Fibroblast of skin of back (primary cell): ENCODE measurements at regions not wholly inside any gene's neighbourhood (a gene's known extent, or its start where the extent isn't known, plus 50 kb on each side); places are given as distances from the start of the nearest gene placed in this dataset.
"Not testable (repeated sequence)": the region's sequence is repeated elsewhere in the genome, so short reads cannot be mapped to it uniquely, and the experiment has no call there.

Experiments
- DNase-seq: peaks from one replicate; pipeline ENCODE4 v3.0.0-alpha.2; 2013

DNA sequence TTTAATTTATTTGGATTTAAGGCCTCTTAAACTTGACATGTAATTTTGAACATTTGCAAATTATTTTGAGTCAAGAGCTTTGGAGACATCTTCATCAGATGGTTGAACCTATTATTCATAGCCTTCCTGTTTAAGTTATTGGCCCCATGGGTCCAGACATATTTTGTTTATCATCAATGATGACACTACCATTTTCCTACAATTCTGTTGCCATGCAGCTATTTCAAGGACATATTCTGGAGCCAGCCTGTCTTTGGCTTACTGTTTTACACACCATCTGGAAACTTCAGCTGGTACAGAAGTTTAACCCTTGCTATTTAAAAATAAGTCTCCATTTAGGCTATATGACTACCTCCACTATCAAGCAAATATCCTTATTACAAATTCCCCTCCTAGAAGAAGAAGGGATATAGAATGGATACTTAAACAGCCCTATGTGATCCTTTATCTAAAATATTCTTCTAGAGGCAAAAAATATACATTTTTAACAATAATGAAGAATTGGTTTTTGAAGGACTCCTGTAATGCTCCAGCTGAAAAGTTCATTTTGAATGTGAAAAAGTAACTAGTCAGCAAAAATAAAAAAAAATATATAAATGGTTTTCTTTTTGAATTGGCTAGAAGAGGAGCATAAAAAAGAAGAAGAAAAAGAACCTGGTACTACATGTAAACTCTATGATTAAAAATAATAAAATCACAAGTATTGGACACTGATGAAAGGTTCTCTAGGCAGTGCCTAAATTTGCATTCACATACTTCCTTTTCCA, 544.0 kb upstream of the HS3ST5 start:
- DNase-seq = no peak

DNA sequence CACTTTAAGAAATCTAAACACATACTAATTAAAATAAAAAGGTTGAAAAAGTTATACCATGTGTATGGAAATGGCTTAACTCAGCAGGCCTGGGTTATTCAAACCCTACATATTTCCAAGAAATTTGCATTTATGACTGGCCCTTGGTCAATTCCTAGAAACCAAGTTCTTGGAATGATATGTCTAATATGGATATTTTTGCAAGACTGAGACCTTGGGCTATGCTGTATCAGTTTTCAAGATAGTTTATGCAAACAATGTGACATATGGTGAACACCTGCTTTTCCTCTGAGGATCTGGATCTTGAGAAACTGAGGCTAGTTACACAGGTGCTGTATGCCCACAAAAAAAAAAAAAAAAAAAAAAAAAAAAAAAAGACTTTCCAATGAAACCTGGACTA, 536.9 kb upstream of the HS3ST5 start:
- no peak for DNase-seq

DNA sequence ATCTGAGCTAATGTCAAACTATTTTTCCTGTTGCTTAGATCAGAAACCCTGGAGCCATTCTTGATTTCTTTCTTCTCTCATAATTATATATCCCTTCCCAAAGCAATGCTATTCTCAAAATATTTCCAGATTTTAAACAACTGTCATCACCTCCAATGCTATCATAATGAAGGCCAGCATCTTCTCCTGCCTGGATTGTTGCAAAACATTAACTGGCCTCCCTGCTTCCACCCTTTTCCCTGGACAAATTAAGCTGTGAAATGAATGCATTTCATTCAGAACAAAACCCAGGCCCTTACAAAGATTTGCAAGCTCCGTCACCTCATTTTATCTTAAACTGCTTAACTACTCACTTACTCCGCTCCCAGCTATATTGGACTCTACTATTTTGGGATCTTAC, 535.3 kb upstream of the HS3ST5 start:
- DNase-seq = no peak

DNA sequence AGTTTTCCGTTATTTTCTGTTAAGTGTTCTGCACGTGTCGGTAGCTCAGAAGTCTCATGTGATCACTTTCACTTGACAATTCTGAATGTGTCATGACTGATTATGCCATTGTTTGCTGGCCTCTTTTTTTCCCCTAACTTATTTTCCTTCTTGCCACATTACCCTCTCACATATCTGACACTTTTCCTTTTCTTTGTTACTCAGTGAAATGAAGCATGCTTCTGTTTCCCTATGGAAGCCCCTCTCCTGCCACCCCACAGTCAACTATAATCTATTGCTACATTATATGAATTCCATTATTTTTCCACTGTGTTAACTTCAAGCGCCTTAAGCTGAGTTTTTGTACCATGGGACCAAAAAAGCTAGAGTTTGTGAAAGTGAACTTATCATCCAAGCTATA, 531.6 kb upstream of the HS3ST5 start:
- DNase-seq = no peak

DNA sequence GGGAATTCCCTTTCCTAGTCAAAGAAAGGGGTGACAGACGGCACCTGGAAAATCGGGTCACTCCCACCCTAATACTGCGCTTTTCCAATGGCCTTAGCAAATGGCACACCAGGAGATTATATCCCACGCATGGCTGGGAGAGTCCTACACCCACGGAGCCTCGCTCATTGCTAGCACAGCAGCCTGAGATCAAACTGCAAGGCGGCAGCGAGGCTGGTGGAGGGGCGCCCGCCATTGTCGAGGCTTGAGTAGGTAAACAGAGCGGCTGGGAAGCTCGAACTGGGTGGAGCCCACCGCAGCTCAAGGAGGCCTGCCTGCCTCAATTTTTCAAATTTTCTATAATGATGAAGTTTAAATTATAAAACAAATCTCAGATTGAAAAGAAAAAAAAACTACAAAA, 522.7 kb upstream of the HS3ST5 start:
- DNase-seq = not testable (repeated sequence)

DNA sequence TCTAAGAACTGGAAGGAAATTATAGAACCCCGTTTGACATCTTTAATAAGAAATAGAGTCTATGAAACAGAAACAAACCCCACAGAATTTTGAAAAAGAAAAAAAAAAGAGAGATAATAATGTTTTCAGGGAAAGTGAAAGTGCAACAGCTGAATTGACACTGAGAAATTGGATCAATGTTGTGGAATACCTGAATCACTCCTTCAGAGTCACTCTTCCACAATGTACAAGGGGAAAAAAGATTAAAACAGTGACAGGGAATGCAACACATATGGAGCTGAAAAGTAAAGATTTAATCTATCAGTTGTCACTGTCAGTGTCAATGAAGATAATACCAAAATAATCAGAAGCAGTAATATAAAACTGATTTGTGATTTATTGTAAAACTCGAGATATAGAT, 520.8 kb upstream of the HS3ST5 start:
- DNase-seq = no peak

DNA sequence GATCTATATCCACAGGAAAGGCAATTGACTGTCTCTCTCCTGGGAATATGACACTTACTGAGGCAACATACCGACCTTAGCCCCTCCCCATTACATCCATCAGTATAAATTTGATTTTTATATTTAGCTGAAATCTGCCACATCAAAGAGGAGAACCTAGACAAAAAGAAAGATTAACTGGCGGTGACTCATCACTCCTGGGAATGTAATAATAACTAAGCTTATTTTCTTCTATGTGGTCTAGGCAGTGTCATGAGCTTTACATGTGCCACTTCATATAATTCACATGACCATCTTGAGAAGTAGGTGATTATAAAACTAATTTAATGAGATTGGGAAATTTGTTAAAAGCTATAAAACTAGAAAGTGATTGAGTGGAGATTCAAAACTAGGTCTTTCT, 520.0 kb upstream of the HS3ST5 start:
- peak; percentile 21 for DNase-seq

DNA sequence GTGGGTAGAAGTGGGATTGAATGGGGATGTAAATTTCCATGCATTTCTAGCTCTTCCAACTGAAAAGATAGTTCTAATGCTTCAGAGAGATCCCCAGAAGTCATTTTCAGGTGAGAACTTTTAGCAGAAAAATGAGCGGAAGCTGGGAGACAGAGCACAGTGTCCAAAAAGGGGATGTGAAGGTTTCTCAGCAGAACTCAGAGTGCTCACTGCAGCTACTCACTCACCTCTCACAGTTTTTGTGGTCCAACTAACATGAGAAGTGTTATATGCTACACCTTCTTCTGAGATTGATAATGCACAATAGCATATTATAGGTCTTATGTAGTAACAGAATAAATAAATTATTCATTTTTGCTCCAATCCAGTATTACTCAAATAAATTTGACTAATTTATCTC, 519.2 kb upstream of the HS3ST5 start:
- no peak for DNase-seq

DNA sequence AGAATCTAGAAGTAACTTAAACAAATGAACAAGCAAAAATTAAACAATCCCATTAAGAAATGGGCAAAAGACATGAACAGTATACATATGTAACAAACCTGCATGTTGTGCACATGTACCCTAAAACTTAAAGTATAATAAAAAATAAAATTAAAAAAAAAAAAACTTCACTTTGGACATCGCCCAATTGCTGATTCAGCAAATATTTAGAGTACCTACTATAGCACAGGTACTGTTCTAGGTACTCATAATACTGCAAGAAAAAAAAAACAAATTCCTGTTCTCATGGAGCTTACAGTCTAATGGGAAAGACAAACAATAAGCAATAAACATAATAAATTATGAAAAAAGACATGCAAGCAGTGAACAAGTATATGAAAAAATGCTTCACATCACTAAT, 501.5 kb upstream of the HS3ST5 start:
- no peak for DNase-seq

DNA sequence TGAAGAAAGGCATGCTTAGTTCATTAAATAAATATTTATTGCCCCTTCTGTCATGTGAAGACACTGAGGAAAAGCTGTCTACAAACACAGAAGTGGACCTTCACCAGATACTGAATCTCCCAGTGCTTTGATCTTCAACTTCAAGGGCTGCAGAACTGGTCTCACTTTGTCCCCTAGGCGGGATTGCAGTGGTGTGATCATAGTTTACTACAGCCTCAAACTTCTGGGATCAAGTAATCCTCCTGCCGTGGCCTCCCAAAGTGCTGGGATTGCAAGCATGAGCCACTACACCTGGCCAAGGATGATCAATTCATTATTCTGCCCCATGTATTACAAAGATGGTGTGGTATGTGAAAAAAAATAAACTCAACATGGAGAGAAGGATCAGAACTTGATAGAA, 496.2 kb upstream of the HS3ST5 start:
- DNase-seq = no peak

DNA sequence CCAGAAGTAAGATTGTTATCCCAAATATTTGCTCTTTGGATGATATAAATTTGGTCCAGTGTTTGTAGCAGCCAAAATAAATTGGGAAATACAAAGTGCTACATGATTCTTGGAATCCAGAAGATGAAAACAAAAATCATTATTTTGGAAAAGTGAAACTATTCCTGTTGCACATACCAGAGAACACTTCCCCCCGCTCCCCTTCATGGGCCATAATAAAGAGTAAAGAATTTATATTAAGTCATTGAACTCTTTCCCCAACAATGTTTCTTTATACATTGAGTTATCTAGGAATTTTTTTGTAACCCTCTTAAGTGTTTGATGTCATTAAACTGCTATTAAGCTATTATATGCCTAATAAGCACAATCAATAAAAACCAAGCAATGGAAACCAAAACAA, 490.4 kb upstream of the HS3ST5 start:
- no peak for DNase-seq

DNA sequence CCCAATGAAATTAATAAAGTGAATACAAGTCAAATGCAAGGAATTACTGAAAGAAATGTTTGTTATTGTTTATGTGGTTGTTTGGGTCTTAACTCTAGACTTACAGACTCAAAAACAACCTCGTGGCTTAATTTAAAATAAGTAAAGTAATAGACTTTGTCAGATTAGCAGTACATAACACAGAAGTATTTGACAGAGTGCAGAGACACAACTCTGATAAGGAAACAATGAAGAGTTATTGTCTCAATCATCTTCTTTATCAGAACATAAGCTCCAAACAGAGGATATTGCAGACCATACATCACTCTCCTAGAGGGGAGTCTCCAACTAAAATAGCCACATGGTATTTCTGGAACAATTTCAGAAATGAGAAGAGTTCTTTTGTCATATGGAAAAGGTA, 487.7 kb upstream of the HS3ST5 start:
- no peak for DNase-seq

DNA sequence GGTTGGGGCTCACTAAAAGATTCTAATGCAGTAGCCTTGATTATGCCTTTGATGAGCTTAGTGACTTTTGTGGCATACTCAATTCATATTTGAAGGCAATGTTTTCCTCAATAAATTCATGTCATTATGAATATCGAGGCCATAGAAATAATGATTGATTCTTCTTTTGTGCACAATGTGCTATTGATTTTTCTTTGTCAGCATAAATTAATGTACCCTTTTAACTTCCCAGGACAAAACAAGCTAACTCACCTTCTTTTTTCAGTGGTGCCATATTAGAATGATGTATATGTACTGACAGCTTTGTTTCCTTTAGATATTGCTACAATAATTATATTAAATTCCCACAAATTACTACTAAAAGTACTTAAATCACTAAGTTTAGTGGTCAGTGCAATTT, 484.3 kb upstream of the HS3ST5 start:
- no peak for DNase-seq

DNA sequence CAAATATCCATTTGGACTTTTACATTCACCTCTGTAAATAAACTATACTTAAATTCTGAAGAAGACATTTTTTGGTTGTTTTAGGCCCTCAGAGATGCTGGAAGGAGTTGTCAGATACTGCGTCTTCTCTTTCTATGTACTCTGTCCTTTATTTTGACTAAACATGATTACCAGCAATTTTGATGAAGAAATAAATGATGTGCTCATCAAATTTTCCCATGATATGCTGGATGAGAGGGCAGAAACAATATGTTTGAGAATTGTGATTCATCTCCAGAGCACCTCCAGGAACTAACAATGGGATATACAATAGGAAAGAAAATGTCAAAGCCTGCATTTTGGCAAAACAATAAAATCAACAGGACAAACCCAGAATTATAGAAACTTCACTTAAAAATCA, 481.6 kb upstream of the HS3ST5 start:
- DNase-seq = no peak

DNA sequence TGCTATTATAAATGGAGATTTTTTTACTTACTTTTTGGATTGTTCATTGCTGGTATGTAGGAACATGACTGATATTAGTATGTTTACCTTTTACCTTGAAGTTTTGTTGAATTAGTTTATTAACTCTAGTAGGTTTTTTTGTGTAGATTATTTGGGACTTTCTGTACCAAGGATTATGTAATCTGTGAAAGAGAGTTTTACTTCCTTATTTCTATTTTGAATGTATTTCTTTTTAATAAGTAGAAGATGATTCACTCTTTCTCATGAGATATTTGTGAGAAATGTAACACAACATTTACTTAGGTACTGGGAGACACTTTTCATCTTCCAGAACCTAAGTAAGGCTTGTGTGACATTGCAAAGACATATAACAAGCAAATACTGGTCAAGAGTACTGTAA, 473.9 kb upstream of the HS3ST5 start:
- no peak for DNase-seq

DNA sequence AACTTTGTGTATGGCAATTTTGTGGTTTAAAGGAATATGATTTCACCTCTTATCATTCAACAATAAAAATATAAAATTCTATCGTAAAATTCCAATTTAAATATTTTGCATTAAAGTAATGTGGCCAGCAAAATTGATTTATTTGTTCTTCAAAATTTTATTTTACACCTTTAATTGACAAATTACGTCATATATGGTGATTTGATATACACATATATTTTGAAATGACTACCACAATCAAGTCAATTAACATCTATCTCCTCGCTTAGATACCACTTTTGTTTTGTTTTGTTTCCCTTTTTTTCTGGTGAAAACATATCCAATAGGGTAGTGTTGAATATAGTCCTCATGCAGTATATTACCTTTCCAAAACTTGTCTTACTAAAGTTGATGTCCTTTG, 467.6 kb upstream of the HS3ST5 start:
- no peak for DNase-seq

DNA sequence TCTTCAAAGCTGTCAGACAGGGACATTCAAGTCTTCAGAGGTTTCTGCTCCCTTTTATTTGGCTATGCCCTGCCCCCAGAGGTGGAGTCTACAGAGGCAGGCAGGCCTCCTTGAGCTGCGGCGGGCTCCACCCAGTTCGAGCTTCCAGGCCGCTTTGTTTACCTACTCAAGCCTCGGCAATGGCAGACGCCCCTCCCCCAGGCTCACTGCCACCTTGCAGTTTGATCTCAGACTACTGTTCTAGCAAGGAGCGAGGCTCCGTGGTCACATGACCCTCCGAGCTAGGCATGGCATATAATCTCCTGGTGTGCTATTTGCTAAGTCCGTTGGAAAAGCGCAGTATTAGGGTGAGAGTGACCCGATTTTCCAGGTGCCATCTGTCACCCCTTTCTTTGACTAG, 462.6 kb upstream of the HS3ST5 start:
- not testable (repeated sequence) for DNase-seq

DNA sequence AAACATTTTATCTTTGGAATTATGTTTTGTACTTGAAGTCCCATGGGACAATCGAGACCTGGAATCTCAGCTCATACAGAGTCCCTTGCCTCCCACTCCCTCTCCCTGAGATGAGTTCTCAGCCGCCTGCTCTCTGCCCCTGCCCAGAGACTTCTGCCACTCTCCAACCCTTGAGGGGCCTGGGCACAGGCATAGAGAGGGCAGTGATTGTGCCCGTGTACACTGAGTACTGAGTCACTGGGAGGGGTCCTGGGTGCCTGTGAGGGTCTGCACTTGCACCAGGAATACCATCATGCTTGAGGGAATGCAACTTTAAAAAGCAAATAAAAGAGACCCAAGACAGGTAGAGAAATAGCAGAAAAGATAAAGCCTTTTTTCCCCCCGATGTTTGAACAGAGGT, 453.8 kb upstream of the HS3ST5 start:
- no peak for DNase-seq

DNA sequence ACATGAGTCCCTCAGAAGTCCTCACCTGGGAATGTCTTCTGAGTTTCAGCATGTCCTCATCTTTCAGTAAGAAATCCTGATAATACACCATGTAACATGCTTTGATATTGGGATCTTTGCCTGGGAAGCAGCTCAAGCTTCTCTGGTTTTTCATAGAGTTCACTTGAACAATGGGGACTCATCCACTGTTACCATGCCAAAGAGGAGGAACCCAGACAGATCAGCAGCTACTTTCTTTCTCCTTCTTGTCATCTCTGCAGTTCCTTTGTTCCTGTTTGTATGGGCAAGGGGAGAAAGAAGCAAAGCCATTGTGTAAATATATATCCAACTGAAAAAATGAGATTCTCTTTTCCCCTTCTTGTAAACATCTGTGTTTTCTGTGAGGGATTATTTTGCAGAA, 450.6 kb upstream of the HS3ST5 start:
- DNase-seq = no peak

DNA sequence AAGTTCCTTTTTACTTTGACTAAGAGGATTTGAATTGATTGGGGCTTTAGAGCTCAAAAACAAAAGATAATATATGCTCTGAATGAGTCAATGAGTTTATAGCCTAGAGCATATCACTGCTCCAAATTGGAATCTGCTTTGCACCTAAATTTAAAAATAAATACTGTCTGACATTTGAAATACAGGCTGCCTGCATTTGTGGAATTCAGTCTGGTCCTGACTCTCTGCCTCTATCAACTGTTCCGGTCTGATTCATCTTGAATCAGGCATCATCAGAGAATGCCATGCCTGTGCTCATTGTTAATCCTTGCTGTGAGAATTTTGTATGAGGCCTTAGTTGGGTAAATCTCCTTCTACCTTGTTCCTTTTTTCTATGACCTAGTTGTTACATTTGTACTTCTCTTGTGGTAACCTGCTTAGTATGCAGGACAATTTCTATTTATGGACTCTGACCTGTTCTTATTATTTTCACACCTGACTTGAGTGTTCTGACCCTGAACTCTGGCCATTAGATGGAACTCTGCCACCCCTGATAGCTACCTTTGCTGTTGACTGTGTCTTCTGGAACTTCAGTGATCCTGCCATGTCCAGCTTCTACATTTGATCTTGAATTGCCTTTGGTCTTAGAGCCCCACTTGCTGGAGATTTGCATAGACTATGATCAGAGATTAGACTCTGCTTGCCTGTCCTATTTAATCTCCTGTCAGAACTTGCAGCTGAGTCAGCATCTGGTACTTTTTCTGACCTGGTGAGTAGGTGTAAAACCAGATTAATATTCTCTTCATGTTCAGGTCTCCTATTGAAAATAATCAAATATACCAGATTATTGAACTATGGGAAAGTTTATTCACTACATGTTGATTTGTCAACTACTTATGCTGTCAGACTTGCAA, 442.7 kb upstream of the HS3ST5 start:
- DNase-seq = peak; percentile 24

DNA sequence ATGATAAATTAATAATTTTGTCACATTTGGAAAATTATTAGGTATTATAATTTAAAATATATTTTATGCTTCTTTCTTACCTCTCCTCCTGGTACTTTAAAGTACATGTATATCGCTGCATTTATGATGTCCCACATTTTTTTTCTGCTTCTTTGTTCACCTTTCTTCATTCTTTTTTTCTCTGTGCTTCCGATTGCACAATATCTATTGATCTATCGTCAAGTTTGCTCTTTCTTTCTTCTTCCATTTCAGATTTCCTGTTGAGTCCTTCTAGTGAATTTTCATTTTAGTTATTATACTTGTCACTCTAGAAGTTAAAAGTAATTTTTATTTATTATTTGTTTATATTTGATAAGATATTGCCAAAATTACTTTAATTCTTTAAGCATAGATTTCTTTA, 441.0 kb upstream of the HS3ST5 start:
- DNase-seq = no peak

DNA sequence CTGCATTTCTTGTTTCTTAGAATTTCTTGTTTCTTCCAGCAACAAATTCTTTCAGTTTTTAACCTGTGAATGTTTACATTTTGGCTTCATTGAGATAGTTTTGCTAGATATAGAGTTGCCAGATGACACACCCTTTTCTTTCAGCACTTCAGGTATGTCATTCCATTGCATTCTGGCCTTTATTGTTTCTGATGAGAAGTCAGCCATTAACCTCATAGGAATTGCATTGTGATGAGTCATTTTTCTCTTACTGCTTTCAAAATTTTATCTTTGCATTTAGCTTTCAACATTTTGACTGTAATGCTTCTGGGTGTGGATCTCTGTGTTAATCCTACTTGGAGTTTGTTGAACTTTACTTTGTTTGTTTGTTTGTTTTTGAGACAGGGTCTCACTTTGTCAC, 440.3 kb upstream of the HS3ST5 start:
- peak; percentile 7 for DNase-seq

DNA sequence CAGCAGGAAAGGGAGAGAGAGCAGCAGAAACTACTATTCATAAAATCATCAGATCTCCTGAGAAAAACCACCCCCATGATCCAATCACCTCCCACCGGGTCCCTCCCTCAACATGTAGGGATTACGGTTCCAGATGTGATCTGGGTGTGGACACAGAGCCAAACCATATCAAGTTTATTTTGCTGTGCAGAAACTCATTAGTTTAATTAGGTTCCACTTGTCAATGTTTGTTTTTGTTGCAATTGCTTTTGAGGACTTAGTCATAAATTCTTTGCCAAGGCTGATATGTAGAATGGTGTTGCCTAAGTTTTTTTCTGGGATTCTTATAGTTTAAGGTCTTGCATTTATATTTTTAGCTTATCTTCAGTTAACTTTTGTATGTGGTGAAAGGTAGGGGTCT, 422.0 kb upstream of the HS3ST5 start:
- no peak for DNase-seq

DNA sequence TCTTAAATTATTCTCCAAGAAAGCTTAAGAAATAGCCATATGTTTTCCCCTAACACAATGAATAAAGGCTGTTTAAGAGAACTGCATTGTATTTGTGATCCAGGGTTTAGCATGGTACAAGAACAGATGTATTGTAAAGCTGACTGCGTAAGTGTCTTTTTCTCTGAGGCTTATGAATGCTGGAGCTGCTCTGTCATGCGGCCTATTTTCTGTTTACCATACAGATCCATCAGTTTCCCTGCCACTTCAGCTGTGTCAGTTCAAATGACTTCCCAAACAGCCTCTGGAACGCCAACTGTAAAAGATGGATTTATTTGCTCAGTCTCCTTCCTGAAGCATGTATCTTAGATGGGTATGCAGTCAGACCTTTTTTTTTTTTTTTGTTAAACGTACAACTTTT, 419.3 kb upstream of the HS3ST5 start:
- no peak for DNase-seq
